ENCODE measurements at regions not wholly inside any gene's neighbourhood (a gene's known extent, or its start where the extent isn't known, plus 50 kb on each side); places are given as distances from the start of the nearest gene placed in this dataset.
A peak's percentile ranks its signal among the peaks of the same experiment; 100 is the strongest.
"Not testable (repeated sequence)": the region's sequence is repeated elsewhere in the genome, so short reads cannot be mapped to it uniquely, and the experiment has no call there.

- DNase-seq (ENCODE audit: low spot score in 2 of 2) (no peak), ATAC-seq (peak in 1 of 2 donors; percentile 20)
- no peak overlapping the region for H3K27ac Mint-ChIP-seq
- H3K9me3 Mint-ChIP-seq = no peaks in the 10 kb centered on the region
- H3K36me3 Mint-ChIP-seq = peaks cover 6 to 18% of the 10 kb centered on the region in 2 donors
These were observed 353.3 kb upstream of the ARHGEF26 start for GRCh38 chr3:153767601-153768560.

- H3K9me3 Mint-ChIP-seq = no peaks in the 10 kb centered on the region
These were observed 352.4 kb upstream of the ARHGEF26 start for GRCh38 chr3:153768561-153769469.

GRCh38 chr3:153783106-153783505 is 338.1 kb upstream of the ARHGEF26 start:
- DNase-seq (ENCODE audit: low spot score in 2 of 2) (no peak), ATAC-seq (no peak)
- no peaks in the 10 kb centered on the region for H3K9me3 Mint-ChIP-seq
- no peaks in the 10 kb centered on the region for H3K36me3 Mint-ChIP-seq
- H3K27ac Mint-ChIP-seq = no peak overlapping the region

More at GRCh38 chr3:153768561-153769469, 352.4 kb upstream of the ARHGEF26 start:
- no peak overlapping the region for H3K27ac Mint-ChIP-seq
- DNase-seq (ENCODE audit: low spot score in 2 of 2) (peak in 1 of 2 donors; percentile 39), ATAC-seq (peak; percentile 79 to 88)
- peaks cover 6 to 18% of the 10 kb centered on the region in 2 donors for H3K36me3 Mint-ChIP-seq

- H3K36me3 Mint-ChIP-seq = no peaks in the 10 kb centered on the region
- no peaks in the 10 kb centered on the region for H3K9me3 Mint-ChIP-seq
- DNase-seq (ENCODE audit: low spot score in 2 of 2) (no peak), ATAC-seq (no peak)
- no peak overlapping the region for H3K27ac Mint-ChIP-seq
These were observed 337.3 kb upstream of the ARHGEF26 start for GRCh38 chr3:153783741-153784480.

- DNase-seq (ENCODE audit: low spot score in 2 of 2) = no peak
- Mint-ChIP-seq H3K36me3 (no peaks in the 10 kb centered on the region), H3K27ac (no peak overlapping the region), H3K9me3 (peaks cover under 1% of the 10 kb centered on the region in 2 donors)
- ATAC-seq = no peak
These were observed 335.3 kb upstream of the ARHGEF26 start for GRCh38 chr3:153785901-153786300.

GRCh38 chr3:153789380-153789779 is 331.8 kb upstream of the ARHGEF26 start:
- H3K27ac Mint-ChIP-seq = no peak overlapping the region
- H3K36me3 Mint-ChIP-seq = peaks cover 0 to 5% of the 10 kb centered on the region in 2 donors
- peaks cover 4 to 11% of the 10 kb centered on the region in 2 donors for H3K9me3 Mint-ChIP-seq
- ATAC-seq = no peak
- DNase-seq (ENCODE audit: low spot score in 2 of 2) = no peak

GRCh38 chr3:153797056-153797455 is 324.1 kb upstream of the ARHGEF26 start:
- not testable (repeated sequence) for ATAC-seq; DNase-seq (ENCODE audit: low spot score in 2 of 2); H3K27ac Mint-ChIP-seq; H3K36me3 Mint-ChIP-seq
- peaks cover 0 to 11% of the 10 kb centered on the region in 2 donors for H3K9me3 Mint-ChIP-seq

GRCh38 chr3:153809097-153809496 is 312.1 kb upstream of the ARHGEF26 start:
- no peak for ATAC-seq

GRCh38 chr3:153818338-153818737 is 302.9 kb upstream of the ARHGEF26 start:
- no peaks in the 10 kb centered on the region for H3K36me3 Mint-ChIP-seq
- H3K9me3 Mint-ChIP-seq = no peaks in the 10 kb centered on the region
- no peak overlapping the region for H3K27ac Mint-ChIP-seq
- ATAC-seq = no peak
- no peak for DNase-seq (ENCODE audit: low spot score in 2 of 2)

More at GRCh38 chr3:153809097-153809496, 312.1 kb upstream of the ARHGEF26 start:
- no peak overlapping the region for H3K27ac Mint-ChIP-seq
- DNase-seq (ENCODE audit: low spot score in 2 of 2) = no peak
- no peaks in the 10 kb centered on the region for H3K9me3 Mint-ChIP-seq
- H3K36me3 Mint-ChIP-seq = no peaks in the 10 kb centered on the region

- ATAC-seq (no peak), DNase-seq (ENCODE audit: low spot score in 2 of 2) (no peak)
- peaks cover 0 to 6% of the 10 kb centered on the region in 2 donors for H3K9me3 Mint-ChIP-seq
- H3K36me3 Mint-ChIP-seq = no peaks in the 10 kb centered on the region
- no peak overlapping the region for H3K27ac Mint-ChIP-seq
These were observed 301.2 kb upstream of the ARHGEF26 start for GRCh38 chr3:153820035-153820434.

- H3K27ac Mint-ChIP-seq; ATAC-seq; DNase-seq (ENCODE audit: low spot score in 2 of 2); H3K36me3 Mint-ChIP-seq: not testable (repeated sequence)
- H3K9me3 Mint-ChIP-seq = peaks cover 0 to 10% of the 10 kb centered on the region in 2 donors
These were observed 292.8 kb upstream of the ARHGEF26 start for GRCh38 chr3:153828346-153828745.

- peak overlapping the region in 1 of 2 donors; percentile 25 for H3K27ac Mint-ChIP-seq
These were observed 291.5 kb upstream of the ARHGEF26 start for GRCh38 chr3:153829606-153830170.

GRCh38 chr3:153830552-153830951 is 290.6 kb upstream of the ARHGEF26 start:
- ATAC-seq (no peak), DNase-seq (ENCODE audit: low spot score in 2 of 2) (no peak)
- Mint-ChIP-seq H3K9me3 (peaks cover 0 to 5% of the 10 kb centered on the region in 2 donors), H3K27ac (no peak overlapping the region), H3K36me3 (no peaks in the 10 kb centered on the region)

More at GRCh38 chr3:153829606-153830170, 291.5 kb upstream of the ARHGEF26 start:
- no peaks in the 10 kb centered on the region for H3K36me3 Mint-ChIP-seq
- ATAC-seq = peak in 1 of 2 donors; percentile 79
- peaks cover 0 to 6% of the 10 kb centered on the region in 2 donors for H3K9me3 Mint-ChIP-seq
- no peak for DNase-seq (ENCODE audit: low spot score in 2 of 2)

- no peak for DNase-seq (ENCODE audit: low spot score in 2 of 2)
- no peaks in the 10 kb centered on the region for H3K36me3 Mint-ChIP-seq
These were observed 285.6 kb upstream of the ARHGEF26 start for GRCh38 chr3:153835540-153835939.

GRCh38 chr3:153840487-153840886 is 280.7 kb upstream of the ARHGEF26 start:
- no peak for ATAC-seq
- DNase-seq (ENCODE audit: low spot score in 2 of 2) = no peak
- Mint-ChIP-seq H3K27ac (no peak overlapping the region), H3K36me3 (no peaks in the 10 kb centered on the region), H3K9me3 (peaks cover 0 to 3% of the 10 kb centered on the region in 2 donors)

More at GRCh38 chr3:153835540-153835939, 285.6 kb upstream of the ARHGEF26 start:
- H3K27ac Mint-ChIP-seq = no peak overlapping the region
- no peak for ATAC-seq
- H3K9me3 Mint-ChIP-seq = no peaks in the 10 kb centered on the region

- no peak for DNase-seq (ENCODE audit: low spot score in 2 of 2)
- no peak overlapping the region for H3K27ac Mint-ChIP-seq
- no peak for ATAC-seq
- no peaks in the 10 kb centered on the region for H3K36me3 Mint-ChIP-seq
- peaks cover 0 to 3% of the 10 kb centered on the region in 2 donors for H3K9me3 Mint-ChIP-seq
These were observed 277.2 kb upstream of the ARHGEF26 start for GRCh38 chr3:153843994-153844393.
